ENCODE measurements at regions not wholly inside any gene's neighbourhood (a gene's known extent, or its start where the extent isn't known, plus 50 kb on each side); places are given as distances from the start of the nearest gene placed in this dataset.

GRCh38 chr9:135330685-135331590 lies 148.6 kb upstream of the PPP1R26 start:
- Mint-ChIP-seq H3K36me3 (ENCODE audit: low read depth) (no peaks in the 10 kb centered on the region), H3K4me1 (ENCODE audit: low read depth) (no peaks in the 10 kb centered on the region), H3K4me3 (ENCODE audit: unreplicated experiment) (no peak overlapping the region), H3K9me3 (ENCODE audit: low read depth) (peaks cover 4% of the 10 kb centered on the region), H3K27ac (ENCODE audit: unreplicated experiment) (no peak overlapping the region), H3K27me3 (ENCODE audit: low read depth) (peaks cover 15% of the 10 kb centered on the region)
- no peak for TF ChIP-seq CTCF (IDR thresholded peaks at IDR 0.05)
- no peak for DNase-seq (ENCODE audit: low spot score)

DNA sequence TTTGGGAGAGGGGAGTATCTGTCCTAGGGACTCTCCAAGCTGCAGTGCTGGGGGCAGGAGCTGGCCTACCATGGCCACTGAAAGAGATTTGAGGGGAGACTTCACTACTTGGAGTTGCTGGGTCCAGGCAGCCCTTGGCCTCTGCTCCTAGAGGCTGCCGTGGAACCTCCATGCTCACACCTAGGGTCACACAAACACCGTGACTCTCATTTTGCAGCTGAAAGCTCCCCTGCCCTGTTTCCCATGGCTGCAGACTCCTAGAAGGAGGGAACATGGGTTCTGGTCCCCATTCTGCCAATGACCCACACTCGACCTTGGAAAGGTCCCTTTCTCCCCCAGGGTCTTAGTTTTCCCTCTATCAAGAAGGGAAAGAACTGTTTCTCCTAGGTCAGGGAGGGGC lies 147.1 kb upstream of the PPP1R26 start:
- Mint-ChIP-seq H3K27me3 (ENCODE audit: low read depth) (peaks cover 23% of the 10 kb centered on the region), H3K36me3 (ENCODE audit: low read depth) (no peaks in the 10 kb centered on the region), H3K9me3 (ENCODE audit: low read depth) (peaks cover 4% of the 10 kb centered on the region), H3K27ac (ENCODE audit: unreplicated experiment) (no peak overlapping the region), H3K4me1 (ENCODE audit: low read depth) (no peaks in the 10 kb centered on the region), H3K4me3 (ENCODE audit: unreplicated experiment) (no peak overlapping the region)
- TF ChIP-seq CTCF (IDR thresholded peaks at IDR 0.05) = no peak
- no peak for DNase-seq (ENCODE audit: low spot score)

DNA sequence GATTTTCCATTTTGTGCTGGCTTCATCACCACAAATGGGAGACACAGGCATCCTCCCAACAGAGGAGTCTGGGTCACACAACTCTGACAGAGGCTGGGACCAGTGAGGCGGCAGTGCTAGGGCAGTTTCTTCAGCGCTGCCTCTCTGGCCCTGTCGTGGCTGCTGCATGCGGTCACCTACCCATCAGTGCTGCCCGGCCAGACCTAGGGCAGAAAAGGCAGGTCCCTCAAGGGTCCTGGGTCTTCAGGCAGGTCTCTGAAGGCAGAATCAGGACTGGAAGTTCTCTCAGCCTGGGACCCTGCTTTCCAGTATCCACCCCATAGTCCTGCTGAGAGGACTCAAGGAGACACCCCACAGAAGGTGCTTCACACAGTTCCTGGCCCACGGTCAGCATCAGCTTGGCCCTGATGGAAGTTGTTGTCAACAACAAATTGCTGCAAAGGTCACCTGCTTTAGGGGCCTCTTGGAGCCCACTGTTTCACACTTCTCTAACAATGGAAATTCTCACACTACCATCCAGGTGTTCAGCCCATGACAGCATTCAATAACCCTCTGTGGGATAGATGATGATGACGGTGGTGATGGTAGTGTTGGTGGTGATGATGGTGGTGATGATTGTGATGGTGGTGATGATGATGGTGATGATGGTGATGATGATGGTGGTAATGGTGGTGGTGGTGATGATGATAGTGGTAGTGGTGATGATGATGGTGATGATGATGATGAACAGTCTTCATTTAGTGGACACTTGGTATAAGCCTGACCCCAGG lies 146.4 kb upstream of the PPP1R26 start:
- H3K27me3 Mint-ChIP-seq (ENCODE audit: low read depth) = peaks cover 20% of the 10 kb centered on the region
- no peak overlapping the region for H3K4me3 Mint-ChIP-seq (ENCODE audit: unreplicated experiment)
- no peak overlapping the region for H3K27ac Mint-ChIP-seq (ENCODE audit: unreplicated experiment)
- H3K36me3 Mint-ChIP-seq (ENCODE audit: low read depth) = no peaks in the 10 kb centered on the region
- TF ChIP-seq CTCF (IDR thresholded peaks at IDR 0.05) = no peak
- H3K4me1 Mint-ChIP-seq (ENCODE audit: low read depth) = no peaks in the 10 kb centered on the region
- no peak for DNase-seq (ENCODE audit: low spot score)
- H3K9me3 Mint-ChIP-seq (ENCODE audit: low read depth) = no peaks in the 10 kb centered on the region

- Mint-ChIP-seq H3K27me3 (ENCODE audit: low read depth) (peaks cover 27% of the 10 kb centered on the region), H3K4me3 (ENCODE audit: unreplicated experiment) (no peak overlapping the region), H3K4me1 (ENCODE audit: low read depth) (no peaks in the 10 kb centered on the region), H3K36me3 (ENCODE audit: low read depth) (no peaks in the 10 kb centered on the region), H3K9me3 (ENCODE audit: low read depth) (no peaks in the 10 kb centered on the region), H3K27ac (ENCODE audit: unreplicated experiment) (no peak overlapping the region)
- no peak for TF ChIP-seq CTCF (IDR thresholded peaks at IDR 0.05)
- no peak for DNase-seq (ENCODE audit: low spot score)
These were observed 144.6 kb upstream of the PPP1R26 start for GRCh38 chr9:135334953-135335460.

DNA sequence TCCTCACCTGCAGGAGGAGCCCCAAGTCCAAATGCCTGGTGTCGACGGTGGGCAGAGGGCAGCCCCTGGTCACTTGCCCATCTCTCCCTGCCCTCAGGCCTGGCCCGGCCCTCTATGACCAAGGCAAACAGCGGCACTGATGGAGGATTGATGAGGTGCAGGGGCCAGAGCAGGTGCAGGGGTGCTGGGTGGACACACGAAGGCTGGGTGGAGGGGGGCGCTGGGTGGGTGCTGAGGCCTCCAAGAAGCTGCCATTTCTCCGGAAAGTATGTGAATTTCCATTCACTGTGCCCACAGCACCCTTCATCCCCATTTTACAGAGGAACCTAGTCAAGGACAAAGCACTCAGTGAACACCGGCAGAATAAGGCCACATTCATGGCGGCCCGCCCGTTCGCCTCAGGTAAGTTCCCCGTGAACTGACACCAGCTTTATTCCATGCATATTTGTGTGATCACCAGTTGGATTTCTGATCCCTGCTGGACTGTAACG lies 143.8 kb upstream of the PPP1R26 start:
- no peak for TF ChIP-seq CTCF (IDR thresholded peaks at IDR 0.05)
- Mint-ChIP-seq H3K27me3 (ENCODE audit: low read depth) (peaks cover 32% of the 10 kb centered on the region), H3K4me1 (ENCODE audit: low read depth) (no peaks in the 10 kb centered on the region), H3K36me3 (ENCODE audit: low read depth) (no peaks in the 10 kb centered on the region), H3K9me3 (ENCODE audit: low read depth) (no peaks in the 10 kb centered on the region), H3K27ac (ENCODE audit: unreplicated experiment) (no peak overlapping the region), H3K4me3 (ENCODE audit: unreplicated experiment) (no peak overlapping the region)
- no peak for DNase-seq (ENCODE audit: low spot score)
